PC-9 (cell line): ENCODE measurements at regions not wholly inside any gene's neighbourhood (a gene's known extent, or its start where the extent isn't known, plus 50 kb on each side); places are given as distances from the start of the nearest gene placed in this dataset.

ENCODE experiments used
- BruUV-seq: library from RNA; stranded (reverse); fragments of 400-500 nt; replicated peaks from 2 replicates; lab custom pipeline; 2021; lab: Mats Ljungman, UMichigan
- CTCF ChIA-PET: fragments of 300-600 bp; sonication (Branson Sonifier 250); formaldehyde crosslinking; loops from one replicate; lab custom pipeline; 2022; ENCODE audit warnings: antibody characterized with exemption; lab: Charles Lee
- POLR2A ChIA-PET: fragments of 300-600 bp; sonication (Branson Sonifier 250); formaldehyde crosslinking; loops from one replicate; lab custom pipeline; 2022; ENCODE audit warnings: antibody characterized with exemption; ENCODE audit not compliant: unreplicated experiment; lab: Charles Lee
- DNase-seq, 2 experiments: peaks; one replicate each; pipeline versions ENCODE4 v3.0.0 to v3.0.0-alpha.2; 2015 to 2022; ENCODE audit warnings: mixed read lengths in 1 of 2
- H2AFZ ChIP-seq: fragments of 200-600 bp; sonication (generic); 2 replicates; pipeline ENCODE4 v1.8.1; 2017; ENCODE audit warnings: antibody characterized with exemption
- H3F3A ChIP-seq: fragments of 200-600 bp; sonication (generic); 2 replicates; pipeline ENCODE4 v1.8.1; 2017; ENCODE audit warnings: antibody characterized with exemption, mild to moderate bottlenecking, low read depth; ENCODE audit not compliant: insufficient read depth
- H3K27ac ChIP-seq: fragments of 200-600 bp; sonication (generic); 2 replicates; pipeline ENCODE4 v1.6.1; 2016; ENCODE audit warnings: mixed run types
- H3K27me3 ChIP-seq: fragments of 200-600 bp; sonication (generic); 2 replicates; pipeline ENCODE4 v1.6.1; 2016; ENCODE audit warnings: low read depth, mixed run types; ENCODE audit not compliant: insufficient read depth
- H3K36me3 ChIP-seq: fragments of 200-600 bp; sonication (generic); 2 replicates; pipeline ENCODE4 v1.6.1; 2016; ENCODE audit warnings: low read depth, mixed run types
- H3K4me1 ChIP-seq: fragments of 200-600 bp; sonication (generic); replicated peaks from 2 replicates; pipeline ENCODE4 v1.6.1; 2016; ENCODE audit warnings: mixed run types; ENCODE audit not compliant: insufficient read depth
- H3K4me2 ChIP-seq: fragments of 200-600 bp; sonication (generic); 2 replicates; pipeline ENCODE4 v1.6.1; 2017; ENCODE audit warnings: mixed run types
- H3K4me3 ChIP-seq: fragments of 200-600 bp; sonication (generic); 2 replicates; pipeline ENCODE4 v1.6.1; 2016; ENCODE audit warnings: mixed run types
- H3K79me2 ChIP-seq: fragments of 200-600 bp; sonication (generic); 2 replicates; pipeline ENCODE4 v1.6.1; 2017; ENCODE audit warnings: low read depth, mixed run types
- H3K9me2 ChIP-seq: fragments of 200-600 bp; sonication (generic); 2 replicates; pipeline ENCODE4 v1.8.1; 2017; ENCODE audit warnings: mild to moderate bottlenecking; ENCODE audit not compliant: insufficient read depth
- H3K9me3 ChIP-seq: fragments of 200-600 bp; sonication (generic); 2 replicates; pipeline ENCODE4 v1.8.1; 2016; ENCODE audit warnings: low read depth; ENCODE audit not compliant: insufficient read depth
- H4K20me1 ChIP-seq: fragments of 200-600 bp; sonication (generic); 2 replicates; pipeline ENCODE4 v1.8.1; 2017; ENCODE audit not compliant: insufficient read depth
- CTCF ChIP-seq: fragments of 200-600 bp; sonication (generic); conservative IDR thresholded peaks from 2 replicates; pipeline ENCODE4 v1.6.1; 2017; ENCODE audit warnings: mixed run types, antibody characterized with exemption, mild to moderate bottlenecking, moderate library complexity
- EZH2 ChIP-seq: fragments of 200-600 bp; sonication (generic); IDR thresholded peaks from 2 replicates; pipeline ENCODE4 v1.8.0; 2017; ENCODE audit warnings: antibody characterized with exemption, low read depth
- intact Hi-C: fragments of 100-400 bp; cut with micrococcal nuclease; formaldehyde crosslinking; loops from one replicate; pipeline ENCODE4 v1.10.0; 2022; ENCODE audit not compliant: unreplicated experiment

DNA sequence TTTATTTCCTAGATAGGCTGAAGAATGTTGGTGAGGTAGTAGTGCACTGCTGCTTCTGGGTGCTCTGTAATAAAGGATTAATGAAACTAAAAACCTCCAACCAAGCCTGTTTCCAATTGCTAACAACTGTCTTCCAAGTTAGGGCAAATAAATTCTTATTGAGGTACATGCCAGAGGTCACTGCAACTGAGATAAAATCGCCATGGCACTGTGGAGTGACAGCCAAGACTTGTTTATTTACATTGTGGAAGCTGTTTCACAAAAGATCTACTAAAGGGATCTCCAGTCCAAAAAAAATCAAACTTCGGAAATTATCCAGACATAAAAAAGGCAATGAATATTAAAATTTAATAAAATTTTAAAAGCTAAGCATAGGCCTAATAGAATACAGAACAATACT, 65.2 kb downstream of the HYCC1 start:
- Histone ChIP-seq H3K36me3 (no peaks in the 10 kb centered on the region), H2AFZ (no peak overlapping the region), H3K27me3 (no peaks in the 10 kb centered on the region), H3K79me2 (no peaks in the 10 kb centered on the region), H4K20me1 (no peaks in the 10 kb centered on the region), H3K9me2 (no peaks in the 10 kb centered on the region), H3K4me2 (no peak overlapping the region), H3K27ac (no peak overlapping the region), H3F3A (no peaks in the 10 kb centered on the region), H3K9me3 (no peaks in the 10 kb centered on the region), H3K4me1 (no peaks in the 10 kb centered on the region; the same call in 1 of the 2 replicates), H3K4me3 (no peak overlapping the region)
- ChIA-PET POLR2A (no interaction called here), CTCF (no interaction called here)
- DNase-seq: no peak
- BruUV-seq: no TSS peak
- no peak for TF ChIP-seq EZH2
- TF ChIP-seq CTCF: no peak
- intact Hi-C loops: no loop called here

DNA sequence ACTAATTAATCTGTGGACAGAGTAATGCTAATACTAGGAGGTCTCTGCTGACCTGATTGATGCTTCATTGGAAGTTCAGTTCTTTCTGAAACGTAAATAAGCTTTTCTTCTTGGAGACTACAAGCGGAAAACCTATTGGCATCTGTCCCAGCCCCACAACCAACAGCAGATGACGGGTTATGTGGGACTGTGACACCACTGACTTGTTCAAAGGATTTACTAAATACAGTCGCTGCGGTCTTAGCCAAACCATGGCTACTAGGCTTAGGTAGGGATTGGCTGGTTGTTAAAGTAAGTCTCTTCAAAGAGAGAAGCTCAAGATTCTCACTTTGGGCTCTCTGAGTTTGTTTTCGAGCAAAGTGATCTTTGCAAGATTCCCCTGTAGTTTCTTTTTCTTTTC, 68.3 kb downstream of the HYCC1 start:
- Histone ChIP-seq H3K36me3 (no peaks in the 10 kb centered on the region), H3K27ac (no peak overlapping the region), H3K9me3 (no peaks in the 10 kb centered on the region), H2AFZ (no peak overlapping the region), H3K4me3 (no peak overlapping the region), H3K4me1 (no peaks in the 10 kb centered on the region), H3F3A (no peaks in the 10 kb centered on the region), H3K4me2 (no peak overlapping the region), H3K27me3 (no peaks in the 10 kb centered on the region), H3K9me2 (no peaks in the 10 kb centered on the region; the same call in 1 of the 2 replicates), H3K79me2 (no peaks in the 10 kb centered on the region), H4K20me1 (no peaks in the 10 kb centered on the region)
- no TSS peak for BruUV-seq
- DNase-seq: no peak
- POLR2A ChIA-PET: interaction anchor here (0.6 kb wide), 1 partner anchor 1027 kb away, joined by 3 read pairs; no protein-coding TSS in a partner anchor
- TF ChIP-seq EZH2 (no peak), CTCF (no peak)
- intact Hi-C loops: no loop called here
- CTCF ChIA-PET: no interaction called here

GRCh38 chr7:22944510-22944909, 69.4 kb downstream of the HYCC1 start:
- Histone ChIP-seq H3K36me3 (no peaks in the 10 kb centered on the region), H3K4me2 (no peak overlapping the region), H4K20me1 (no peaks in the 10 kb centered on the region), H3K79me2 (no peaks in the 10 kb centered on the region), H3F3A (no peaks in the 10 kb centered on the region), H3K4me1 (no peaks in the 10 kb centered on the region), H3K9me2 (no peaks in the 10 kb centered on the region; the same call in 1 of the 2 replicates), H3K27me3 (no peaks in the 10 kb centered on the region), H3K9me3 (no peaks in the 10 kb centered on the region), H3K27ac (no peak overlapping the region), H3K4me3 (no peak overlapping the region), H2AFZ (no peak overlapping the region)
- BruUV-seq: no TSS peak
- no peak for DNase-seq
- ChIA-PET POLR2A (interaction anchor here (0.6 kb wide), 1 partner anchor 623 kb away, joined by 3 read pairs; no protein-coding TSS in a partner anchor), CTCF (no interaction called here)
- TF ChIP-seq CTCF (no peak), EZH2 (no peak)
- intact Hi-C loops: no loop called here
